Caco-2 (cell line): ENCODE measurements at regions not wholly inside any gene's neighbourhood (a gene's known extent, or its start where the extent isn't known, plus 50 kb on each side); places are given as distances from the start of the nearest gene placed in this dataset.

Experiments
- BruUV-seq: library from RNA; stranded (reverse); fragments of 400-500 nt; replicated peaks from 2 replicates; lab custom pipeline; 2021; lab: Mats Ljungman, UMichigan
- CTCF ChIA-PET: fragments of 300-600 bp; sonication (Branson Sonifier 250); formaldehyde crosslinking; loops from one replicate; lab custom pipeline; 2022; ENCODE audit warnings: antibody characterized with exemption; lab: Charles Lee
- POLR2A ChIA-PET: fragments of 300-600 bp; sonication (Branson Sonifier 250); formaldehyde crosslinking; loops from one replicate; lab custom pipeline; 2022; ENCODE audit warnings: antibody characterized with exemption; lab: Charles Lee
- DNase-seq, 2 experiments: peaks; one replicate each; pipeline versions ENCODE4 v3.0.0 to v3.0.0-alpha.2; 2020 to 2022
- H3K27me3 ChIP-seq: replicated peaks from 2 replicates; pipeline ENCODE4 v1.6.0; 2011; ENCODE audit warnings: low read length; ENCODE audit not compliant: control insufficient read depth, insufficient read depth
- H3K36me3 ChIP-seq: 2 replicates; pipeline ENCODE4 v1.5.1; 2011; ENCODE audit warnings: low read length; ENCODE audit not compliant: control insufficient read depth, insufficient read depth
- H3K4me1 ChIP-seq: fragments of 250-450 bp; sonication (Bioruptor Pico); 2 replicates; pipeline ENCODE4 v1.5.1; 2020; ENCODE audit warnings: mild to moderate bottlenecking
- H3K4me3 ChIP-seq: 2 replicates; pipeline ENCODE4 v1.5.1; 2011; ENCODE audit warnings: low read depth, mild to moderate bottlenecking, control low read depth, low read length
- H3K9me3 ChIP-seq: fragments of 250-450 bp; sonication (Bioruptor Pico); 2 replicates; pipeline ENCODE4 v1.5.1; 2020; ENCODE audit warnings: mild to moderate bottlenecking, moderate library complexity
- H3K27ac Mint-ChIP-seq: one replicate; pipeline ENCODE4 v1.8.0; 2022; ENCODE audit warnings: mixed read lengths; ENCODE audit not compliant: unreplicated experiment
- H3K27me3 Mint-ChIP-seq: one replicate; pipeline ENCODE4 v1.8.0; 2022; ENCODE audit warnings: mixed read lengths; ENCODE audit not compliant: insufficient read depth, unreplicated experiment
- H3K36me3 Mint-ChIP-seq: one replicate; pipeline ENCODE4 v1.8.0; 2022; ENCODE audit warnings: mild to moderate bottlenecking, mixed read lengths; ENCODE audit not compliant: insufficient read depth, unreplicated experiment
- H3K4me1 Mint-ChIP-seq: one replicate; pipeline ENCODE4 v1.8.0; 2022; ENCODE audit warnings: low read depth, mixed read lengths; ENCODE audit not compliant: unreplicated experiment
- H3K4me3 Mint-ChIP-seq: one replicate; pipeline ENCODE4 v1.8.0; 2022; ENCODE audit warnings: mild to moderate bottlenecking, moderate library complexity, mixed read lengths; ENCODE audit not compliant: unreplicated experiment
- H3K9me3 Mint-ChIP-seq: one replicate; pipeline ENCODE4 v1.8.0; 2022; ENCODE audit warnings: mixed read lengths; ENCODE audit not compliant: unreplicated experiment
- intact Hi-C: fragments of 100-400 bp; cut with micrococcal nuclease; formaldehyde crosslinking; loops from one replicate; pipeline ENCODE4 v1.10.0; 2022; ENCODE audit not compliant: unreplicated experiment
- TF ChIP-seq, protein P1 (sequence below), 2 experiments: fragments of 200-600 bp in 1 of 2; IDR thresholded peaks; 1 replicate in 1 of 2; 2 replicates in 1 of 2; pipeline versions ENCODE4 v1.5.1 to v1.8.0; 2011 to 2022; ENCODE audit warnings: antibody characterized with exemption in 1 of 2, control low read depth in 1 of 2, inconsistent platforms in 1 of 2, low read depth in 1 of 2, low read length in 1 of 2, mild to moderate bottlenecking in 1 of 2, moderate library complexity in 1 of 2; ENCODE audit not compliant: insufficient read depth in 1 of 2, severe bottlenecking in 1 of 2, unreplicated experiment in 1 of 2

DNA sequence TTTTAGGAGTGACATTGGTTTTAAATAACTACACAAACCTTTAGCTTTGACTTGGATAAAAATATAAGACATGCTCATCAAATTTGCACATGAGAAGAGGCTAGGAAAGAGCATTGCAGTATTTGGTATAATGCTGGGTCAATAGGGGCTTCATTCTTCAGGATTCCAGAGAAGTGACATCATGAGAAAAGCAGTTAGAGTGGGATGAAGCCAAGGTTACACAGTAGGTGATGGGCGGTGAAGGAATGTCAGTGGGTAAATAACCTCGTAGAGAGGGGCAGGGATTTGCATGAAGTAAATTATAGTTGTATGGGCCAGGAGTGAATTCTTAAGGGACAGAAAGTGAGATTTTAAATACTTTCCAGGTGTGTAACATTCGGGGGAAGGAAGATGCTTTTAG is 216.2 kb downstream of the RFPL4B start:
- intact Hi-C loops, result no loop called here
- Histone ChIP-seq H3K4me3 (no peak overlapping the region), H3K27me3 (no peaks in the 10 kb centered on the region), H3K36me3 (no peaks in the 10 kb centered on the region), H3K9me3 (no peaks in the 10 kb centered on the region), H3K4me1 (peaks cover 7% of the 10 kb centered on the region; the same call in 1 of the 2 replicates)
- no peaks in the 10 kb centered on the region for H3K27me3 Mint-ChIP-seq
- no peaks in the 10 kb centered on the region for H3K36me3 Mint-ChIP-seq
- no peak overlapping the region for H3K4me3 Mint-ChIP-seq
- peak in 1 of 2 experiments; percentile 10 for DNase-seq
- peaks cover 17% of the 10 kb centered on the region for H3K4me1 Mint-ChIP-seq
- ChIA-PET POLR2A (no interaction called here), CTCF (no interaction called here)
- TF ChIP-seq, protein P1, sequence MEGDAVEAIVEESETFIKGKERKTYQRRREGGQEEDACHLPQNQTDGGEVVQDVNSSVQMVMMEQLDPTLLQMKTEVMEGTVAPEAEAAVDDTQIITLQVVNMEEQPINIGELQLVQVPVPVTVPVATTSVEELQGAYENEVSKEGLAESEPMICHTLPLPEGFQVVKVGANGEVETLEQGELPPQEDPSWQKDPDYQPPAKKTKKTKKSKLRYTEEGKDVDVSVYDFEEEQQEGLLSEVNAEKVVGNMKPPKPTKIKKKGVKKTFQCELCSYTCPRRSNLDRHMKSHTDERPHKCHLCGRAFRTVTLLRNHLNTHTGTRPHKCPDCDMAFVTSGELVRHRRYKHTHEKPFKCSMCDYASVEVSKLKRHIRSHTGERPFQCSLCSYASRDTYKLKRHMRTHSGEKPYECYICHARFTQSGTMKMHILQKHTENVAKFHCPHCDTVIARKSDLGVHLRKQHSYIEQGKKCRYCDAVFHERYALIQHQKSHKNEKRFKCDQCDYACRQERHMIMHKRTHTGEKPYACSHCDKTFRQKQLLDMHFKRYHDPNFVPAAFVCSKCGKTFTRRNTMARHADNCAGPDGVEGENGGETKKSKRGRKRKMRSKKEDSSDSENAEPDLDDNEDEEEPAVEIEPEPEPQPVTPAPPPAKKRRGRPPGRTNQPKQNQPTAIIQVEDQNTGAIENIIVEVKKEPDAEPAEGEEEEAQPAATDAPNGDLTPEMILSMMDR (IDR thresholded peaks at IDR 0.05; ENCODE audit: insufficient read depth in 1 of 2, low read depth in 1 of 2, low read length in 1 of 2, severe bottlenecking in 1 of 2, unreplicated experiment in 1 of 2), result no peak
- no TSS peak for BruUV-seq
- H3K27ac Mint-ChIP-seq, result peak overlapping the region; percentile 81
- no peaks in the 10 kb centered on the region for H3K9me3 Mint-ChIP-seq

DNA sequence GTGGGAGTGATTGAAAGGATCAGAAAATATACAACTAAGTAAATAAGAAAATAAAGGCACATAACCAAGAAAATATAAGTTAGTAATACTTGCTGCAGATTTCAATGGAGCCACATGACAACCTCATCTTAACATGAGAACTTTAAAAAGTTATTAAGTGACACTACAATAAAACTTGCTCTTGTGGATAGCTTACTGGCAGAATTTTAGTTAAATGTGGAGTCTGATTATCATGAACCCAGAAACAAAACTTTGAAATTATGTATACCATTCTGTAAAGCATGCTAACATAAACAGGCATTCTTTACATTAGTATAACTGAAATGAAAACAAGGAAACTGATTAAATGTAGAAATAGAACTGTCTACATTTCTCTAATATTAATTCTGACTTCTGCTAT is 220.9 kb downstream of the RFPL4B start:
- H3K4me3 Mint-ChIP-seq, result no peak overlapping the region
- Histone ChIP-seq H3K36me3 (no peaks in the 10 kb centered on the region), H3K4me3 (no peak overlapping the region), H3K9me3 (no peaks in the 10 kb centered on the region), H3K4me1 (peaks cover 2% of the 10 kb centered on the region; the same call in 1 of the 2 replicates), H3K27me3 (no peaks in the 10 kb centered on the region)
- H3K36me3 Mint-ChIP-seq, result no peaks in the 10 kb centered on the region
- H3K9me3 Mint-ChIP-seq, result no peaks in the 10 kb centered on the region
- no peak overlapping the region for H3K27ac Mint-ChIP-seq
- TF ChIP-seq, protein P1 (IDR thresholded peaks at IDR 0.05; ENCODE audit: insufficient read depth in 1 of 2, low read depth in 1 of 2, low read length in 1 of 2, severe bottlenecking in 1 of 2, unreplicated experiment in 1 of 2), result no peak
- peaks cover 10% of the 10 kb centered on the region for H3K4me1 Mint-ChIP-seq
- no peaks in the 10 kb centered on the region for H3K27me3 Mint-ChIP-seq
- ChIA-PET CTCF (no interaction called here), POLR2A (no interaction called here)
- intact Hi-C loops, result no loop called here
- no peak for DNase-seq
- BruUV-seq, result no TSS peak

DNA sequence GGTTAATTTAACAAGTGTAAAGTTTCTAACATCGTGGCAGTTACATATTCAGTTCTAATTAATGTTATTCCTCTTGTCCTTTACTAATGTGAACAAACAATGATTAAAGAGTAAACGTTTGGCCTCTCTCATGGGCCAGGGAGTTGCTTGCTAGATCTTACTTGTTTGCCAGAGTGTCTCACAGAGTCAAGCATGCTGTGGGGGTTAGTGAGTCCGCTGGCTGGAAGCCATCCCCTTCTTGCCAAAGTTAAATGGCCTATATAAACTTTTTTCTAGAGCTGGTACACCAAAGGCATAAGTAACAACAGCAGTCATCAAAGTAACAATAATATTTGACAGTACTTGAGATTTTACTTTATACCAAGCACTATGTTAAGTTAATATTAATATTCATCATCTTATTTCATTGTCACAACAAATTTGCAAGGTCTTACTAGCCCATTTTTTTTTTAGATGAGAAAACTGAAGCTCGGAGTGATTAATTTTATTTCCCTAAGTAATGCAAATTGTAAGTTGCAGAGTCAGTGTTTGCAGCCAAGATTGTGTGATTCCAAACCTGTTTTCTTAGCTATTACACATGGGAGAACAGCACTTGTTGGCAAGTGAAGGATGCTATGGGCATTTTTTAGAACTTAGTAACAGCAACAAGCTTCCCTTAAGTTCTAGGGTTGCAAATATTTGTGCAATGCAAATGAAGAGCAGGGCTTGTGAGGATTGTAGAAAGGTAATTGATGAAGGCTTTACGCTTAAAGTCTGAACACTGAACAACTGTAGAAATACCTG is 224.5 kb downstream of the RFPL4B start:
- no peaks in the 10 kb centered on the region for H3K36me3 Mint-ChIP-seq
- no peak for DNase-seq
- H3K4me1 Mint-ChIP-seq, result no peaks in the 10 kb centered on the region
- H3K4me3 Mint-ChIP-seq, result no peak overlapping the region
- BruUV-seq, result no TSS peak
- intact Hi-C loops, result no loop called here
- Histone ChIP-seq H3K4me3 (no peak overlapping the region), H3K9me3 (no peaks in the 10 kb centered on the region), H3K27me3 (no peaks in the 10 kb centered on the region), H3K4me1 (no peaks in the 10 kb centered on the region), H3K36me3 (no peaks in the 10 kb centered on the region)
- H3K9me3 Mint-ChIP-seq, result no peaks in the 10 kb centered on the region
- POLR2A ChIA-PET, result no interaction called here
- H3K27ac Mint-ChIP-seq, result no peak overlapping the region
- CTCF ChIA-PET, result no interaction called here
- TF ChIP-seq, protein P1 (IDR thresholded peaks at IDR 0.05; ENCODE audit: insufficient read depth in 1 of 2, low read depth in 1 of 2, low read length in 1 of 2, severe bottlenecking in 1 of 2, unreplicated experiment in 1 of 2), result no peak
- H3K27me3 Mint-ChIP-seq, result peaks cover 3% of the 10 kb centered on the region
